ENCODE measurements at regions not wholly inside any gene's neighbourhood (a gene's known extent, or its start where the extent isn't known, plus 50 kb on each side); places are given as distances from the start of the nearest gene placed in this dataset.
"Not testable (repeated sequence)": the region's sequence is repeated elsewhere in the genome, so short reads cannot be mapped to it uniquely, and the experiment has no call there.

DNA sequence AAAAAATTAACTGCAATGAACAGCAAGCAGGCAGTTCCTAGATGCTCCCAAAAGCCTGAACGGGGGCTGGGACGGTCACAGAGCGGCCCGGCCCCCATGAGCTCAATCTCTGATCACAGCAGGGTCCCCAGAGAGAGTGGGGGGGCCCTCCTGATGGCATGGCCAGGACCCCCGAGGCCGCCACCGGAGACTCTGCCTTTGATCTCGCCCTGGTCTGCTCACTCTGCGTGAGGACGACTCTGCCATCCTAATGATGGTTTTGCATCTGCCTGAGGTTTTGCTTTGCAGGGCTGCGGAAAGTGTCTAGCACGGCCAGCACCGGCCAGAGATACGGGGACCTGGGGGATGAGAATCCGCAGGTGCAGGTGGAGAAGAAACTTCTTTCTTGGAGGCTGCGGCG lies 103.8 kb downstream of the SHOX start:
- H3K27me3 ChIP-seq (ENCODE audit: control insufficient read depth, low read length) = no peaks in the 10 kb centered on the region

DNA sequence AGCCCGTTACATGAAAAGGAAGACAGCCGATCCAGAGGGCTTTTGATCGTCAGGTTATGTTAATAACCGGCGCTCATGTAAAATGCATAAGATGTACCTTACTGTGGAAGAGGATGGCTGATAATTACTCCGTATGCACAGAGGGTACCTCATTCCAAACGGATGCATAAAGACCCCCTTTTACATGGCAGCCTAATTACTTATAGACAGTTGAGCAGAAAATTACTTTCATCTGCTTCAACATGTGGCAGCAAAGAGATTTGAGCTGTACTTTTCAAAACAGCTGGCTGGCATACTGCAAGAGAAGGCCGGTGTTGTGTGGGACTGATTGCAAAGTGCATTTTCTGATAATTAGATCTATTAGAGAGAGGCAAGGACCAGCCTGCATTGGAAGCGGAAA lies 103.4 kb downstream of the SHOX start:
- H3K36me3 ChIP-seq (ENCODE audit: control insufficient read depth, low read length) = no peaks in the 10 kb centered on the region
- H4K20me1 ChIP-seq (ENCODE audit: control insufficient read depth, insufficient read depth, low read depth, low read length) = no peaks in the 10 kb centered on the region
- H3K4me2 ChIP-seq (ENCODE audit: low read length) = no peak overlapping the region
- no peaks in the 10 kb centered on the region for H3K79me2 ChIP-seq (ENCODE audit: control insufficient read depth, low read length)
- peaks cover 15% of the 10 kb centered on the region; the same call in 1 of the 2 replicates for H3K9me3 ChIP-seq (ENCODE audit: control insufficient read depth, insufficient read depth, low read length)
- TF ChIP-seq EZH2phosphoT487 (IDR thresholded peaks at IDR 0.05; ENCODE audit: borderline replicate concordance, low read length) = no peak
- TF ChIP-seq, protein P1, sequence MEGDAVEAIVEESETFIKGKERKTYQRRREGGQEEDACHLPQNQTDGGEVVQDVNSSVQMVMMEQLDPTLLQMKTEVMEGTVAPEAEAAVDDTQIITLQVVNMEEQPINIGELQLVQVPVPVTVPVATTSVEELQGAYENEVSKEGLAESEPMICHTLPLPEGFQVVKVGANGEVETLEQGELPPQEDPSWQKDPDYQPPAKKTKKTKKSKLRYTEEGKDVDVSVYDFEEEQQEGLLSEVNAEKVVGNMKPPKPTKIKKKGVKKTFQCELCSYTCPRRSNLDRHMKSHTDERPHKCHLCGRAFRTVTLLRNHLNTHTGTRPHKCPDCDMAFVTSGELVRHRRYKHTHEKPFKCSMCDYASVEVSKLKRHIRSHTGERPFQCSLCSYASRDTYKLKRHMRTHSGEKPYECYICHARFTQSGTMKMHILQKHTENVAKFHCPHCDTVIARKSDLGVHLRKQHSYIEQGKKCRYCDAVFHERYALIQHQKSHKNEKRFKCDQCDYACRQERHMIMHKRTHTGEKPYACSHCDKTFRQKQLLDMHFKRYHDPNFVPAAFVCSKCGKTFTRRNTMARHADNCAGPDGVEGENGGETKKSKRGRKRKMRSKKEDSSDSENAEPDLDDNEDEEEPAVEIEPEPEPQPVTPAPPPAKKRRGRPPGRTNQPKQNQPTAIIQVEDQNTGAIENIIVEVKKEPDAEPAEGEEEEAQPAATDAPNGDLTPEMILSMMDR (IDR thresholded peaks at IDR 0.05; ENCODE audit: low read depth, low read length, poor library complexity, severe bottlenecking) = no peak
- no peaks in the 10 kb centered on the region for H3K27me3 ChIP-seq (ENCODE audit: control insufficient read depth, low read length)
- no peak overlapping the region for H3K4me3 ChIP-seq (ENCODE audit: low read length)
- no peaks in the 10 kb centered on the region for H3F3A ChIP-seq (ENCODE audit: control insufficient read depth, insufficient read depth)
- H3K4me1 ChIP-seq (ENCODE audit: control insufficient read depth, low read length) = no peaks in the 10 kb centered on the region
- H3K27ac ChIP-seq (ENCODE audit: low read depth, low read length) = no peak overlapping the region
- H3K9me2 ChIP-seq (replicated peaks; ENCODE audit: control insufficient read depth, low read length) = no peaks in the 10 kb centered on the region

More for the DNA sequence above, 103.8 kb downstream of the SHOX start:
- H3K4me3 ChIP-seq (ENCODE audit: low read length) = no peak overlapping the region
- no peaks in the 10 kb centered on the region for H3K9me2 ChIP-seq (replicated peaks; ENCODE audit: control insufficient read depth, low read length)
- TF ChIP-seq EZH2phosphoT487 (IDR thresholded peaks at IDR 0.05; ENCODE audit: borderline replicate concordance, low read length) = no peak
- TF ChIP-seq, protein P1 (IDR thresholded peaks at IDR 0.05; ENCODE audit: low read depth, low read length, poor library complexity, severe bottlenecking) = no peak
- H3K4me1 ChIP-seq (ENCODE audit: control insufficient read depth, low read length) = no peaks in the 10 kb centered on the region
- no peak overlapping the region for H3K27ac ChIP-seq (ENCODE audit: low read depth, low read length)
- no peaks in the 10 kb centered on the region for H4K20me1 ChIP-seq (ENCODE audit: control insufficient read depth, insufficient read depth, low read depth, low read length)
- H3K36me3 ChIP-seq (ENCODE audit: control insufficient read depth, low read length) = no peaks in the 10 kb centered on the region
- no peaks in the 10 kb centered on the region for H3F3A ChIP-seq (ENCODE audit: control insufficient read depth, insufficient read depth)
- H3K4me2 ChIP-seq (ENCODE audit: low read length) = no peak overlapping the region
- H3K79me2 ChIP-seq (ENCODE audit: control insufficient read depth, low read length) = no peaks in the 10 kb centered on the region
- peaks cover 15% of the 10 kb centered on the region; the same call in 1 of the 2 replicates for H3K9me3 ChIP-seq (ENCODE audit: control insufficient read depth, insufficient read depth, low read length)

DNA sequence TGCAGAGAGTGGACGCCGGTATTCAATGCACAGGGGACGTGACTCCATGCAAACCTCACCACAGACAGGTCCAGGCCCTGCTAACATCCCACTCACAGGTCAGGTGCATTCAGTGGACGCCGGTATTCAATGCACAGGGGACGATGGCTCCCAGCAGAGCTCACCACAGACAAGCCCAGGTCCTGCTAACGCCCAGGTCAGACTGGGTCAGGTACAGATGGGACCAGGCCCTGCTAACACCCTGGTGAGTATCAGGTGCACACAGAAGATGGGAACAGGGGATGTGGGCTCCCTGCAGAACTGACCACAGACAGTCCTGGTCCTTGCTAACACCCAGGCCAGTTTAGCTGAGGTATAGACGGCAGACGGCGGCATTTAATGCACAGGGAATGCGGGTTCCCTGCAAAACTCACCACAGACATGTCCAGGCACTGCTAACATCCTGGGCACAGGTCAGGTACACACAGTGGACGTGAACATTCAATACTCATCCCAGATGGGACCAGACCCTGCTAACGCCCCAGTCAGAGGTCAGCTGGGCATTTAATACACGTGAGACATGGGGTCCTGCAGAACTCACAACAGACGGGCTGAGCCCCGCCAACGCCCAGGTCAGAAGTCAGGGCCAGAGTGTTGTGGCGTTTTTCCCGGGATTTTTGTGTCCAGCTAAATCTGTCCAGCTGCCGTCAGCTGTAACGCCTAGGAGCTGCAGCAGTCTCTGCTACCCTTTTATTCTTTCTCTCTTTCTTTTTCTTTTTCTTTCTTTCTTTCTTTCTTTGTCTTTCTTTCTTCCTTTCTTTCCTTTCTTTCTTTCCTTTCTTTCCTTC lies 99.2 kb downstream of the SHOX start:
- no peak for TF ChIP-seq EZH2phosphoT487 (IDR thresholded peaks at IDR 0.05; ENCODE audit: borderline replicate concordance, low read length)
- TF ChIP-seq, protein P1 (IDR thresholded peaks at IDR 0.05; ENCODE audit: low read depth, low read length, poor library complexity, severe bottlenecking) = no peak
- peaks cover 4% of the 10 kb centered on the region for H3K4me1 ChIP-seq (ENCODE audit: control insufficient read depth, low read length)
- no peaks in the 10 kb centered on the region for H3K36me3 ChIP-seq (ENCODE audit: control insufficient read depth, low read length)
- H3K9me2 ChIP-seq (replicated peaks; ENCODE audit: control insufficient read depth, low read length) = no peaks in the 10 kb centered on the region
- no peak overlapping the region for H3K4me3 ChIP-seq (ENCODE audit: low read length)
- H3K79me2 ChIP-seq (ENCODE audit: control insufficient read depth, low read length) = no peaks in the 10 kb centered on the region
- no peaks in the 10 kb centered on the region for H3K9me3 ChIP-seq (ENCODE audit: control insufficient read depth, insufficient read depth, low read length)
- no peaks in the 10 kb centered on the region for H3F3A ChIP-seq (ENCODE audit: control insufficient read depth, insufficient read depth)
- H3K4me2 ChIP-seq (ENCODE audit: low read length) = no peak overlapping the region
- H4K20me1 ChIP-seq (ENCODE audit: control insufficient read depth, insufficient read depth, low read depth, low read length) = no peaks in the 10 kb centered on the region
- H3K27ac ChIP-seq (ENCODE audit: low read depth, low read length) = no peak overlapping the region
- H3K27me3 ChIP-seq (ENCODE audit: control insufficient read depth, low read length) = no peaks in the 10 kb centered on the region

DNA sequence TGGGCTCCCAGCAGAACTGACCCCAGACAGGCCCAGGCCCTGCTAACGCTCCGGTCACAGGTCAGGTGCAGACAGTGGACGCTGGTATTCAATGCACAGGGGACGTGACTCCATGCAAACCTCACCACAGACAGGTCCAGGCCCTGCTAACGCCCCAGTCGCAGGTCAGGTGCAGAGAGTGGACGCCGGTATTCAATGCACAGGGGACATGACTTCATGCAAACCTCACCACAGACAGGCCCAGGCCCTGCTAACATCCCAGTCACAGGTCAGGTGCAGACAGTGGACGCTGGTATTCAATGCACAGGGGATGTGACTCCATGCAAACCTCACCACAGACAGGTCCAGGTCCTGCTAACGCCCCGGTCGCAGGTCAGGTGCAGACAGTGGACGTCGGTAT lies 98.5 kb downstream of the SHOX start:
- H3K4me2 ChIP-seq (ENCODE audit: low read length); H3K36me3 ChIP-seq (ENCODE audit: control insufficient read depth, low read length); H3F3A ChIP-seq (ENCODE audit: control insufficient read depth, insufficient read depth); H3K9me2 ChIP-seq (replicated peaks; ENCODE audit: control insufficient read depth, low read length); H3K79me2 ChIP-seq (ENCODE audit: control insufficient read depth, low read length); H3K9me3 ChIP-seq (ENCODE audit: control insufficient read depth, insufficient read depth, low read length); H3K27me3 ChIP-seq (ENCODE audit: control insufficient read depth, low read length); H3K27ac ChIP-seq (ENCODE audit: low read depth, low read length); H3K4me1 ChIP-seq (ENCODE audit: control insufficient read depth, low read length); H4K20me1 ChIP-seq (ENCODE audit: control insufficient read depth, insufficient read depth, low read depth, low read length); H3K4me3 ChIP-seq (ENCODE audit: low read length): not testable (repeated sequence)

DNA sequence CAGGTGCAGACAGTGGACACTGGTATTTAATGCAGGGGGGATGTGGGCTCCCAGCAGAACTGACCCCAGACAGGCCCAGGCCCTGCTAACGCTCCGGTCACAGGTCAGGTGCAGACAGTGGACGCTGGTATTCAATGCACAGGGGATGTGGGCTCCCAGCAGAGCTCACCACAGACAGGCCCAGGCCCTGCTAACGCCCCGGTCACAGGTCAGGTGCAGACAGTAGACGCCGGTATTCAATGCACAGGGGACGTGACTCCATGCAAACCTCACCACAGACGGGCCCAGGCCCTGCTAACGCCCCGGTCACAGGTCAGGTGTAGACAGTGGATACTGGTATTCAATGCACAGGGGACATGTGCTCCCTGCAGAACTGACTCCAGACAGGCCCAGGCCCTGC lies 98.0 kb downstream of the SHOX start:
- not testable (repeated sequence) for H3K27ac ChIP-seq (ENCODE audit: low read depth, low read length); H3K79me2 ChIP-seq (ENCODE audit: control insufficient read depth, low read length); H3K36me3 ChIP-seq (ENCODE audit: control insufficient read depth, low read length); H3K4me2 ChIP-seq (ENCODE audit: low read length); H3K4me1 ChIP-seq (ENCODE audit: control insufficient read depth, low read length); H3K9me2 ChIP-seq (replicated peaks; ENCODE audit: control insufficient read depth, low read length); H3K27me3 ChIP-seq (ENCODE audit: control insufficient read depth, low read length); H3F3A ChIP-seq (ENCODE audit: control insufficient read depth, insufficient read depth); H4K20me1 ChIP-seq (ENCODE audit: control insufficient read depth, insufficient read depth, low read depth, low read length); H3K4me3 ChIP-seq (ENCODE audit: low read length)
- peaks cover 11% of the 10 kb centered on the region; the same call in 1 of the 2 replicates for H3K9me3 ChIP-seq (ENCODE audit: control insufficient read depth, insufficient read depth, low read length)

All from DOHH2 (cell line).